NCI-H82 (cell line): ENCODE measurements at regions not wholly inside any gene's neighbourhood (a gene's known extent, or its start where the extent isn't known, plus 50 kb on each side); places are given as distances from the start of the nearest gene placed in this dataset.
"Not testable (repeated sequence)": the region's sequence is repeated elsewhere in the genome, so short reads cannot be mapped to it uniquely, and the experiment has no call there.

Experiments used
- DNase-seq: peaks from one replicate; lab custom pipeline; 2025; lab: John Stamatoyannopoulos, UW

DNA sequence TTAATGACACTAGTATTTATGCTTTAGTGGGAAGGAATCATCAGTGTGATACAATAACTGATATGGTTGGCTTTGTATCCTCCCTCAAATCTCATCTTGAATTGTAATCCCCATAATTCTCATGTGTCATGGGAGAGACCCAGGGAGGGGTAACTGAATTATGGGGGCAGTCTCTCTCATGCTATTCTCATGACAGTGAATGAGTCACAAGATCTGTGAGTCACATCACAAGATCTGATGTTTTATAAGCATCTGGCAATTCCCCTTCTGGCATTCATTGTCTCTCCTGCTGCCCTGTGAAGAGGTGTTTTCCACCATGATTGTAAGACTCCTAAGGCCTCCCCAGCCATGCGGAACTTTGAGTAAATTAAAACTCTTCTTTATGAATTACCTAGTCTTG lies 1760.3 kb downstream of the NCAM2 start:
- no peak for DNase-seq

- no peak for DNase-seq
These were observed 1764.3 kb downstream of the NCAM2 start for GRCh38 chr21:22762463-22762862.

DNA sequence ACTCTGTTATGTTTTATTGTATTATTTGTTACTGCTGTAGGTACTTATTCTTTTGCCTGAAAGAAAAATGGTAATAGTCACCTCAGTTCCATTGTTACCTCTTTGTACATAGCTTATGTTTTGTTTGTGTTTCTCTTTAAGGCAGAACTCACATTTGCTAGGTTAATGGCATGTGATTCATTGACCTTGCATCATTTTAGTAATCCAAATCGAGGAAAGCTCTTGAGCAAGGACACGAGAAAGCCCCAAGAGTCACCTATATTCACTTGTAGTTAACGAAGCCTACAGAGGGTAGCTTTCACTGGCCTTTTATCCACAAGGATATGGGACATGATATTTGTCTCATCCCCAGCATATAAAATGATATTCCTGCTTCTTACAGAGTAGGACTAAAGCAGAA lies 1765.2 kb downstream of the NCAM2 start:
- DNase-seq, result no peak

- DNase-seq, result no peak
These were observed 1766.0 kb downstream of the NCAM2 start for GRCh38 chr21:22764222-22764621.

GRCh38 chr21:22791376-22791775 lies 1793.2 kb downstream of the NCAM2 start:
- no peak for DNase-seq

DNA sequence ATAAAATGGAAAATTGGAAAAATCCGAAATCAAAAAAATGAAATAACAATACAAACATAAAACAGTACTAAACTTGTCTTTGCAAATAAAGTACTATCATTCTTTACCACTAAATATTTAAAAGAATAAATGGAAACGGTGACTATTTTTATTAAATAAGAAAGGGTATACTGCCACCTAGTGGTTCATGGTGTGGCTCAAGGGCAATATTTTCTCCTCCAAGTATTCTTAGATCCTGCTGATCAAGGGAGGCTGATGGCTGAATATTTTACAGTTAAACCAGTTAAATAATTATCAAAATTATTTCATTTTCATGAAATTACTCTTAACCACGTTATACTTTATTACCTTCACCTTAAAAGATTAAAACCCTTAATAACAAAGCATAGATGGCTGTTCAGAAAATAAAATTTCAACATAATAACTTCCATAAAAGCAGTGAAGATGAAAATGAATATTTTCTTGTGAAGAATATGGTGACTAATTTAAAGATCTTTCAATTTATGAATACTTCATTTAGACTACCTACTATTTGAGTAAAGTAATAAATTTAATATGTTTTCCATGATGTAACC lies 1793.9 kb downstream of the NCAM2 start:
- DNase-seq, result peak; percentile 77

DNA sequence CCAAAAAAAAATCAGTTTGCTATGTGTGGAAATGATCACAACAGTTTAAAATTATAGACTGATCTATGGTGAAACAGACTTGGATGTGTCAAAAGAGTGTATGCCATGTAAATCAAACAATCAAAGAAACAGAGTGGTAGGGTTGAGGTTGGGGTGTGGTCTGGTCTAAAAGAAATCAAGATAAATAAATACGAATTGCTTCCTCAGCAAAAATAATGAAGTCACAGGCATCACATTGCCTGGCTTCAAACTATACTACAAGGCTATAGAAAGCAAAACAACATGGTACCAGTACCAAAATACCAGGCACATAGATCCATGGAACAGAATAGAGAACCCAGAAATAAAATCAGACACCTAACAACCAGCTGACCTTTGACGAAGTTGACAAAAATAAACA lies 1796.9 kb downstream of the NCAM2 start:
- DNase-seq, result no peak

DNA sequence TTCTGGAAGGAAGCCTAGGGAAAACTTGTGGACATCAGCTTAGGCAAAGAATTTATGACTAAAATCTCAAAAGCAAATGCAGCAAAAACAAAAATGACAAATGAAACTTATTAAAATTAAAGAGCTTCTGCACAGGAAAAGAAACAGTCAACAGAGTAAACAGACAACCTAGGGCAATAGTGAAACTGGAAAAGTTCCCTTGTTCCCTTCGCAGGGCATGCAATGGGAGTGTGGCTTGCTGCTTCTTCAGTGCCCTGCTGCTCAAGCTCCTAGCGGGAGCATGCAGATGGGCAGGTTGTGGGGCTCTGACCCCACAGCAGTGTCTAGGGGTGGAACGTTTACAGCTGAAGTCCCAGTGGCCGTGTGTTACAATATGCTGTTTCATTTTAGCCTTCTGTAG lies 1797.4 kb downstream of the NCAM2 start:
- DNase-seq, result peak; percentile 3

DNA sequence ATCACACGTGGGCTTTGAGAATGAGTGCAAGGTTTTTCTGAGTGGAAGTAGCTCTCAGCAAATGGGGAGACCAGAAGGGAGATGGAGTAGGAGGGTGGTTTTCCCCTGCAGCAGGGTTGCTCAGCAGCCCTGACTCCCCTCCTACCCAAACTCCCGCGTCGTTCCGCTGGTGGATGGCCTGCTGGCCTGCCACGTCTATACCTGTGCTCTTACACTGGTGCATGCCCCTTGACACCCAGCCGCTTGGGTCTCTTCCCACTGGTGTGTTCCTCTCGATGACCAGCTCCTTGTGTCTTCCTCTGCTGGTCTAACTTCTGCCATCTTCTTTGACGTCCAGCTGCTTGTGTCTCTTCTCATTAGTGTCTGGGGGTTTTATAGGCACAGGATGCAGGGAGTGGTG lies 1797.9 kb downstream of the NCAM2 start:
- DNase-seq, result no peak

GRCh38 chr21:22804151-22804550 lies 1805.9 kb downstream of the NCAM2 start:
- no peak for DNase-seq

DNA sequence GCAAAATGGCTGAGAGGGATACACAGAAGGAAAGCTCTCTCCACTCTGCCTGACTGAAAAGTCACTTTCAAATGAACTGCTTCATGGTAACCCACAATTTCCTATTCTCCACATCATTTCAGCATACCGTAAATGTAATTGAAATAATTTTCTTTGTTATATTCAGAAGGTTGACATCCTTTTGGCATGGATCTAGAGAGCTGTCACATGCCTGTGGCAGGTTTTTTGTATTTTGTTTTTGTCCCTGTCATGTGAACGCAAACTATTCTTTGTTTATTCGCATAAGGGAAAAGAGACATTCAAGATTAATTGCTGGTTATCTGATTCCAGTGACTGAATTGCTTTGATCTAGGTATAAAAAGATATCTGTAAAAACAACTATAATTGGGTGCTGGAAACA lies 1808.1 kb downstream of the NCAM2 start:
- DNase-seq, result no peak

GRCh38 chr21:22813201-22813600 lies 1815.0 kb downstream of the NCAM2 start:
- no peak for DNase-seq

GRCh38 chr21:22818681-22819485 lies 1820.7 kb downstream of the NCAM2 start:
- not testable (repeated sequence) for DNase-seq

- DNase-seq, result no peak
These were observed 1829.2 kb downstream of the NCAM2 start for GRCh38 chr21:22827422-22827821.

DNA sequence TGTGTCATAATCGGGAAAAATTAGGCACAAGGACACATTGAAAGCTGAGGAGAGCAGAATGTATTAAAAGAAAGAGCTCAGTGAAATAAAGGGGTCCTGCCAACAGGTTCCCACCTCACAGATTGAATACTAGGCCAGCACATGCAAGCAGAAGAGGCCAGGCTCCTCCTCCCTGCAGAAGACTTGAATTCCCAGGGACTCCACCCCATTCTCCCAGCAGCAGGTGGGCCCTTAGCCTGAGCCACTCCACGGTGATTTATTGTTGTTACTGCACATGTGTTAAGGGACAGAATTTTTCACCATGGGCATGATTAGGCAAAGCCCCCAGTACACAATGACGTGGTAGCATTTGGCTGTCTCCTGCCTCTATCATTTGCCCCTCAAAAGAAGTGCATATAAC lies 1844.7 kb downstream of the NCAM2 start:
- DNase-seq, result no peak

GRCh38 chr21:22855581-22855980 lies 1857.4 kb downstream of the NCAM2 start:
- DNase-seq, result no peak

DNA sequence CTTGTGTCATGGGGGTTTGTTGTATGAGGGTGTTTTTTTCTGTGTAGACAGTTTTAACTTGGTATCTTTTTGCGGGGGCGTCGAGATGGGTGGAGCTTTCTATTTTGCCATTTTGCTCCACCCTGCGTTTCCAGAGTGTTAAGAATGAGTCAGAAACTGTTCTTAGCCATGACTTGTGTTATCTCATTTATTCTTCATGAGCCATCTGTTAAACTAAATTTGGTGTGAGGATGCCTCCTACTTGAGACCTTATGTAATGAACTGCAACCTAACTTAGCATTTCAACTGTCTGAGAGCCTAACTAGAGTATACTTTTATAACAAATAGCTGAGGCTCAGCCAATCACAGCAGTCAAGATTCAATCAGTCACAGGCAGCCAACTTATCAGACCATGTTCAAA lies 1873.5 kb downstream of the NCAM2 start:
- DNase-seq, result no peak

GRCh38 chr21:22880573-22880972 lies 1882.4 kb downstream of the NCAM2 start:
- no peak for DNase-seq

DNA sequence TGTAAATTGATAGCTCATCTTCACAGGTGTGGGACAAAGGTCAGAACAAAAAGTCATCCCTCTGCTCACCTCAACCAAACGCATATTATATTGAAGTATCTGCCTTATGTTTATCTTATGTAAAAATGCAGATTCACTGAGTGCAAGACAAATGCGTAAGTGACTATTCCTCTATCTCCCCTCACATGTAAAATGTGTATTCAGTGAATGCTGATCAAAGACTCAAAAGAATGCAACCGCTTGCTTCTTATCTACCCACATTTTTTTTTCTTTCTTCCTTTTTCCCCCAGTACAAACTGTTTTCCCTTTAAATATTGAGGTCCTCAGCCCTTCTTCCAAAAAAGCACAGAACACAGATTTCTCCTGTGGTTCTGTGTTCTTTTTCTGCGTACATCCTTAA lies 1882.9 kb downstream of the NCAM2 start:
- DNase-seq, result no peak

- DNase-seq, result no peak
These were observed 1886.9 kb downstream of the NCAM2 start for GRCh38 chr21:22885079-22885478.

- no peak for DNase-seq
These were observed 1887.4 kb downstream of the NCAM2 start for GRCh38 chr21:22885614-22886013.

DNA sequence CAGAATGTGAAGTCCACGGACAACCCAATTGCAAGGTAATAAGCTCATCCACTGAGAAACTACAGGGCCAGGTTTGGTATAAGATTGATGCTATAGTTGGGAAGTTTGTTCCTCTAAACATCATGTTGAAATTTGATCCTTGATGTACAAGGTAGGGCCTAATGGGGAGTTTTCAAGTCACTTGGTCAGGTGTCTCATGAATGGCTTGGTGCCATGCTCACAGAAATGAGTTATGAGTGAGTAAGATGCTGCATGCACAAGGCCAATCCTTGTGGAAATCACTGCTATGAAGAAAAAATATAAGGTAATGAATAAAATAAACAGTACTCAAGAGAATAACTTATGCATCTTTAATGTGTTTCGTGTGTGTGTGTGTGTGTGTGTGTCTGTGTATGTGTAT lies 1891.2 kb downstream of the NCAM2 start:
- no peak for DNase-seq

GRCh38 chr21:22890656-22891055 lies 1892.4 kb downstream of the NCAM2 start:
- DNase-seq, result no peak

GRCh38 chr21:22892028-22892427 lies 1893.8 kb downstream of the NCAM2 start:
- DNase-seq, result no peak
